GM12892 (cell line): ENCODE measurements at regions not wholly inside any gene's neighbourhood (a gene's known extent, or its start where the extent isn't known, plus 50 kb on each side); places are given as distances from the start of the nearest gene placed in this dataset.

Experiments
- POLR2A ChIP-seq: IDR thresholded peaks from 2 replicates; pipeline ENCODE4 v1.6.1; 2011; ENCODE audit warnings: low read depth, low read length, control low read depth
- POLR2AphosphoS5 ChIP-seq: IDR thresholded peaks from 2 replicates; pipeline ENCODE4 v1.6.1; 2011; ENCODE audit warnings: low read depth, low read length, control low read depth

- TF ChIP-seq POLR2A (no peak), POLR2AphosphoS5 (no peak)
Observed at GRCh38 chr15:87707071-87707470, 549.5 kb downstream of the NTRK3 start.
